NT2/D1 (cell line): ENCODE measurements at regions not wholly inside any gene's neighbourhood (a gene's known extent, or its start where the extent isn't known, plus 50 kb on each side); places are given as distances from the start of the nearest gene placed in this dataset.

Experiments used
- SUZ12 ChIP-seq: IDR thresholded peaks from 2 replicates; pipeline ENCODE4 v1.6.1; 2011; ENCODE audit not compliant: insufficient read length, insufficient read depth; ENCODE audit errors: extremely low read depth
- YY1 ChIP-seq: IDR thresholded peaks from 2 replicates; pipeline ENCODE4 v1.6.1; 2011; ENCODE audit not compliant: insufficient read length, insufficient read depth
- ZNF274 ChIP-seq: IDR thresholded peaks from 2 replicates; pipeline ENCODE4 v1.6.1; 2011; ENCODE audit warnings: mild to moderate bottlenecking, low read depth, low read length

DNA sequence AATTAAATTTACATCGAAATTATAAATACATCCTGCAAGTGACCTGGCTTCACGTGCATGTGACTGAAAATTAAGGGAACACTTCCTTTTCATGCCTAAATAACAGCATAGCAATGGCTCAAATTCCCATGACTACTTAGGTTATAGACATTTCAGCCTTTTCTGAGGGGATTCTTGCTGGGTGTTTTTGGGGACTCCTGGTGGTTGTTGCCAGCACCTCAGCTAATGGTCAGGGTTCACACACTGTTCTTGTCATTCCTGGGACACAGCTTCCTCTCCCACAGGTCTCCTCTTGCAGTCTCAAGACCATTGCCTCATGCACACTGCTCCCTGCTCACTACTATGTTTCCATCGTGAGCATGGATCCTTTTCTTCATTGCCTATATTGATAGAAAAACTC is 148.9 kb upstream of the GLI3 start:
- TF ChIP-seq SUZ12: no peak
- TF ChIP-seq YY1: no peak
- TF ChIP-seq ZNF274: no peak
